HG03439 (cell line): ENCODE measurements at regions not wholly inside any gene's neighbourhood (a gene's known extent, or its start where the extent isn't known, plus 50 kb on each side); places are given as distances from the start of the nearest gene placed in this dataset.
"Not testable (repeated sequence)": the region's sequence is repeated elsewhere in the genome, so short reads cannot be mapped to it uniquely, and the experiment has no call there.

Source experiments
- ATAC-seq: cut with Tn5 transposase; IDR thresholded peaks from one replicate; pipeline ENCODE4 v1.9.1; 2021; ENCODE audit warnings: mild to moderate bottlenecking, moderate library complexity; ENCODE audit not compliant: unreplicated experiment

DNA sequence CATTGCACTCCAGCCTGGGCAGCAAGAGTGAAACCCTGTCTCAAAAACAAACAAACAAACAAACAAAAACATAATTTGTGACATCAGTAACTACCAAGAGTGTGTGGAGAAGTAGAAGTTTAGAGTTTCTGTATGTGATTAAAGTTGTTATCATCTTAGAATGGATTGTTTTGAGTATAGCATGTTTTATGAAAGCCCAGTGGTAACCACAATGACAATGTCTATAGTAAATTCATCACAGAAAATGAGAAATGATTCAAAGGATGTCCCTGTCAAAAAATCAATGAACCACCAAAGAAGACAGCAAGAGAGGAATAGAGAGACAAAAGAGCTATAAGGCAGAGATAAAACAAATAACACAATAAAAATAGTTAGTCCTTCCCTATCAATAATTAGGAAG is 1299.2 kb downstream of the CNTNAP5 start:
- ATAC-seq = no peak

DNA sequence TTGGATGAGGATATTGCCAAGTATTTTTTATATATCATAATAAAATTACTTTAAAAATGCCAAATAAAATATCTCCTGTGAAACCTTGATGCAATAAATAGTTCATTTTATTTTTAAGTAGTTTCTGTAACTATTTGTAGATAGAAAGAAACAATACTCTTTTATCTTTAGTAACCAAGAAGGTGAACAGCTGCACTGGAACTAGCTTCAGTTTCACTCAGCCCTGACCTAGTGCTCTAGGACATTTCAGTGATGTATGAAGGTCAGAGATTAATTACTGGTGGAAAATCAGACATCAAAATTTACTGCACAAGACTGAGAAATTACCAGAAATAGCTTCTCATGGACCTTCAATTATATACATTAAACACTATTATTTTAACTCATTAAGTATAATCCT is 1305.0 kb downstream of the CNTNAP5 start:
- ATAC-seq = peak; percentile 80

DNA sequence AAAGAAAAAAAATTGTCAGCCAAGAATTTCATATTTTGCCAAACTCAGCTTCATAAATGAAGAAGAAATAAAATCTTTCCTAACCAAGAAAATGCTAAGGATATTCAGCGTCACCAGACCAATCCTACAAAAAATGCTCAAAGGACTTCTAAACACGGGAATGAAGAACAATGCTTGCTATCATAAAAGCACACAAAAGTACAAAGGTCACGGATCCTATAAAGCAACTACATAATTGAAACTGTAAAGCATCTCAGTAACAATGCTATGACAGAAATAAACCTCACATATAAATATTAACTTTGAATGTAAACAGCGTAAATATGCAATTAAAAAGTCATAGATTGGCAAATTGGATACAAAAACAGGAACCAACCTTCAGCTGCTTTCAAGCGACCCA is 1314.6 kb upstream of the GYPC start:
- ATAC-seq = no peak

DNA sequence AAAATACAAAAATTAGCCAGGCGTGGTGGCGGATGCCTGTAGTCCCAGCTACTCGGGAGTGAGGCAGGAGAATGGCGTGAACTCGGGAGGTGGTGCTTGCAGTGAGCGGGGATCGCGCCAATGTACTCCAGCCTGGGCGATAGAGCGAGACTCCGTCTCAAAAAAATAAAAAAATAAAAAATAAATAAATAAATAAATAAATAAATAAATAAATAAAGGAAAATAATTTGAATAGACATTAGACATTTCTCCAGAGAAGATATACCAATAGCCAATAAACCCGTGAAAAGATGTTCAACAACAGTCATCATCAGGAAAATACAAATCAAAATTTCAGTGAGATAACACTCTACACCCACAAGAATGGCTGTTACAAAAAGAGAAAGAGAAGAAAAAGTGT is 1302.4 kb upstream of the GYPC start:
- not testable (repeated sequence) for ATAC-seq

DNA sequence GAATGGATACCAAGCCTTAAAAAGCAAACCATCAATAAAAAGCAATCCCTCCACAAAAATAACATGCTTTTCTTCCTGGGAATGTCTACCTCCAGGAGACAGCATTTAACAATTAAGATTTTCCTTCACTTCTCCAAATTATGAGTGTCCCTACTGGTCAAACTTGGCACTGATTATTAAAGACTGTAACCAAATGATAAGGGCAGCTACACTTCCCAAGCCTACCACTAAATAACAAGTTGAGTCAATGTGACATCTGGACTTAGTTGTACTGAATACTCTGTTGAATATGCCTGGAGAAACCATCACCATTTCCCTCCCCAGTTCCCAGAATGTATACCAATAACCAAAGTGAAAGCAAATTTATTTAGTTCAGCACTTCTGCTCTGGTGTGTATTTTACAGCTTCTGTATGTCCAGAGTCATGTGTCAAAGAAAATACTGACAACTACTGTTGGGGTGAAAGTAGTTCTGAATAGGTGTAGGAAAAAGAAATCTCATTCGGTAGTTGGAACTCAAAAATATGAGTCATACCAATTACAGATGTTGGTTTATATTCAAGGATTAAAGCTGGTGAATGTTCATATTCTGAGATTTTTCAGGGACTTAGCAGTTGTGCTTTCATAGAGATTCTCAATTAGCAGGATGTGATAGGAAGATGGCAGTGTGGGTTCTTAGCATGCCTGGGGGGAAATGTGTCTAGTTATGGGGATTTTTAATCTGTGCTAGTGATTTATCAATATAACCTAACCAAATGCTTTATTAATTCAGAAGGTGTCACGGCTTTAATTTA is 1291.6 kb upstream of the GYPC start:
- no peak for ATAC-seq

DNA sequence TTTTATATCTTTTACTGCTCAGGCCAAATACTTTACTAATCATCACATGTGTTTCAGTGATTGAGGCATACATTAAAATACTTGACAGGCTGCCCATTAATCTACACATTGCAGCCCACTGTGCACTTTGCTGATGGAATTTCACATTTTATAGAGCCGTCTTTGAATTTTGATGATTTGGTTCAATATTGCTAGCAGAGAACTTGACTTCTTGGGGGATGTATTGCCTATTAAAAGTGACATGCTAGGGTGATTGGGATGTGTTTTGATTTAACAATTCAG is 1291.0 kb upstream of the GYPC start:
- ATAC-seq = no peak

DNA sequence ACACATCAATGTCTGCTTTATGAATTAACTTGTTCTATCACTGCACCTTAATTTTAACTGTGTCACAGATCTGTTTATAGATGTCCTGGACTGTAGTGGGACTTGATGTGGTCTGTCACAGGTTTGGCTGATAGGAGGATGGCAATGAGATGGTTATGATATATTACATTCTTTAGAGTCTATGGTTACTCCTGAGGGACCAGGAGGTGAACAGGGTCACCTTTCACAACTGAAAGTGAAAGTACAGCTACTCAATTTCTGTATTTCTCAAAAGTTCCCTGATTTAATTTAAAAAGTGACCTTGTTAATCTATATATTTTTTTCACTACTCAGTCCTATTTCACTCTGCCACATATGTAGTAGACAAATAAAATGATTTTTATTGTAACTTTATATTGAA is 1284.1 kb upstream of the GYPC start:
- ATAC-seq = no peak

DNA sequence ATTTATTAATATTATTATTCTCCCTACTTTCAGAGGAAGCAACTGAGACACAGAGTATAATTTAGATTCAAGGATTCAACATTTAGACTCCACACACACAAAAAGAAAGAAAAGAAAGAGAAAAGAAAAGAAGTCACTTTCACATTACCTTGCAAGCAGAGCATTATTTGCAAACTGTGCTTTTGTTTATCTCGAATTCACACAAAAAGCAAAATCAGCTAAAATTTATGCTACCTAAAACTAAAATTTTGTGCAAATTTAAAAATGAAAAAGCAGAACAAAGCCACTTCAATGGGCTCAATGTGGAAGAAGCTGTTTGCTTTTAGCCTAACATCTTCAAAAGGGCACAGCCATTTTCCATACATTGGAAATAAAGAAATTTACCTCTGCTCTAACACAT is 1282.7 kb upstream of the GYPC start:
- no peak for ATAC-seq

DNA sequence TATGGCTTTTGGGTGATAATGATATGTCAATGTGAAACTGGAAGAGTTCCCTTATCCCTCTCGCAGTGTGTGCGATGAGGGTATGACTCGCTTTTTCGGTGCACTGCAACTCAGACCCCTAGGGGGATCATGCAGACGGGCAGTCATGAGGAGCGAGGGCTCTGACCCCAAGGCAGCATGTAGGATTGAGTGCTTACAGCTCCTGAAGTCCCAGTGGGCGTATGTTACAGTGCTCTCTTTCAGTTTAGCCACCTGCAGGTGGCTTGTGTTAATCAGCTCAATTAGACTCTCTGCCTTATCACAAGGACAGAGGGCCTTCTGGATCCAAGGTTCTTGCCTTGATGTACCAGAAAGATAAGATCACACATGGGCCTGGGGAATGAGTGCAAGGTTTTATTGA is 1269.9 kb upstream of the GYPC start:
- no peak for ATAC-seq

DNA sequence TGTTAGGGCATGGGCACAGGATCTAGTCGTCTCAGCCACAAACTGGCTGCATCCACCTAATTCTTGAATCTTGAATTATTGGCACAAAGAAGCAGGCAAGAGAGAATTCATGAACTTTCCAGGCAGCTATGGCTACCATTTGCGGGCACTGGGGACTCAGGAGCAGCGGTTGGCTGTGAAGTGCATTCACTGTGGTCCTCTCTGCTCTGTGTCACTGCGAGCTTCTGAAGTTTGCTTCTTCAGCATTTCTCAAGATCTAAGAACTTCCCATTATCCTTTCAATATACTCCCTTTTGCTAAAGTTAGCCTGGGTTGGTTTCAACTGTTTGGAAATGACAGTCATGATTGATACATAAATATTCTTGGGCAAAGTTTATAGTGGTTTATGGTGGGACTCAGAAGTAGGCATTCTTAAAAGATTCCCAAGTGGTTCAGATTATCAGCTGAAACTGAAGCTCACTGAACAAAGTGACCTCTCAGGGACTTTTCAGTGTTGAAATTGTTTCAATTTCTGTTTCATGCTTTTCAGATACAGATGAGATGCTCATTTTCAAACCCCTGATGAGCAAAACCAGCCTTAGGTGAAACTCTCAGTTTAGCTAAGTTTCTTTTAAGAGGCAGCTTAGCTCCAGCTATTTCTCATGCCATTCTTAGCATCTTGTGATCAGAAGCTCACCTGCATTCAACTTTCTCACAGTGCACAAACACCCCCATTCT is 1258.3 kb upstream of the GYPC start:
- peak; percentile 87 for ATAC-seq

DNA sequence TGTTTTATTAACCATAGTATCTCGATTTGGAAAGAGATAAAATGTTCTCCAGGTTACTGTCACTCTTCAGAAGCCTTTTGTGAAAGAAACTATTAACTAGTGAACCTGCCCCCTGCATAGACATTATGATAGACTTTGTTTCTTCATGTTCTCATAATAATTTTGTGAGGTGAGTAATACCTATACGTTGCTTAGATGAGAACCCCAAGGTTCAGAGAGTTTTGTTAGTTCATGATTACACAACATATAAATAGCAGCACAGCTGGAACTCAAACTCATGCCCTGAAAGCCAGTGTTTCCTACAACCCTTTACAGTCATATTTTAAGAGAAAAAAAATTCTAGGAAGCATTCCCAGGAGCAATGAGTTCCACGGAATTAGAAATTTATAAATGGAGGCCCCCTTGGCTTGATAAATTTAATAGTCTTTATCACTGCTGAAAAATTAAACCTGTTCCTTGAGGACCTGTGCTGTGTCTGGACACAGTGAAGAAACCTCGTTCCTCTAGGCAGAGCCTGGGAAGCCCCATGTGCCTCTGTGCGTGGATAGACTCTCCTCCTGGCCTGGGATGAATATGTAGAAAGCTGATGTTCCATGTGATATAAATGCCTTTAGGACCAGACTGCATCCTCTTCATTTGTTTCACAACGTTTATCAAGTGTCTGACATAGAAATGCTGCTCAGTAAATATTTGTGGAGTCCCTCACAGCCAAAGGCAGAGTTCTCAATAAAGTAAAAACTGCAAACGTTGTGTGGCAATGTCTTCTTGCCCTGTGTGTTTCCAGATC is 1257.0 kb upstream of the GYPC start:
- ATAC-seq = peak; percentile 42

DNA sequence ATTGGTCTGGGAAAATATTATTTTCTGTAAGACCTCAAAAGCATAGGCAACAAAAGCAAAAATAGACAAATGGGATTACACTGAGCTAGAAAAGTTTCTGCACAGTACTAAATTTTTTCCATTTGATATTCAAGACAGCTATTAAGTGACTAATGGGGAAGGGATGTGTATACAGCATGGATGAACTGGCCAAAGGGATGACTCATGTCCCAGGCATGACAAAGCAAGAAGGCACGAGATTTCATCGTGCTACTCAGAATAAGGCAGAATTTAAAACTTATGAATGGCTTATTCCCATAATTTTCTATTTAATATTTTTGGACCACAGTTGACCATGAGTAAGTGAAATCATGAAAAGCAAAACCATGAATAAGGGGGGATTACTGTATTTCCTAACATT is 1250.1 kb upstream of the GYPC start:
- no peak for ATAC-seq

DNA sequence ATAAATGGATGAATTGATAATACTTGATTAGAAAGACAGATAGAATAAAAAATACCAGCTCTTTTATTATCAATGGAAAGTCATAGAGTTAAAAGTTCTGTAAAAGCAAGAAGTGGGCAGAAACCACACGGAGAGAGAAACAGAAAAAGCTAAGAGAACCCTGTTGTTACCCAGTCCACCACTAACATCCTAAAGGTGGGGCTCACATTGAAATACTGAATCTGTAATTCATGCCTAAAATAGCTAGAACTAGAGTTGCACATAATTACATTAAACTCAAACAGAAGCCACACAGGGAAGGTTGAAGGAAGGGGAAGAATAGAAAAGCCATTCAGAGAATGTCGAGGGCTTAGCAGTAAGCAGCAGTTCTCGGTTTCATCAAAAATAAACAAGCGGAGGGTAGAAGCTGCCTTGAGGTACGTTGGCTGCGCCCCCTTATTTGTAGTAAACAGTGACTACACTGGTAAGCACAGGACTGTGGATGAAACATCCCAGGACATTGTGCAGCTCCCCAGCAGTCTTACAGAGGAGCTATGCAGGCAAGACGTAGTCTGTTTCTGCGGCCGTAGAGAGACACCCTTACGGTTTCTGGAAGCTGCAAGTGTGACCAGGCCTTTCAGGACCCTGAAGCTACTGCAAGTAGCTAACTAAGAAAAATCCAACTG is 1247.0 kb upstream of the GYPC start:
- ATAC-seq = no peak

DNA sequence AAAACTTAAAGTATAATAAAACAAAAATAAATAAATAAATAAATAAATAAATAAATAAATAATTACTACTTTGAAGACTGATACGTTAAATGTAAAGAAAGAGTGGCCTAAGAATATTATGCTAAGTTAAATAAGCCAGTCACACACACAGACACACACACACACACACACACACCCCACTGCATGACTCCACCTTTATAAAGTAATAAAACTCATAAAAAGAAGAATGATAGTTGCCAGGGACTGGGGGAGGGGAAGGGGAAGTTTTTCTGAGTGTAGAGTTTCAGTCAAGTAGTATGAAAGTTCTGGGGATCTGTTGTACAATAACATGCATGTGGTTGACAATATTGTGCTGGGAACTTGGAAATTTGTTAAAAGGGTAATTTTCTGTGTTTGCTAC is 1237.5 kb upstream of the GYPC start:
- ATAC-seq = no peak

DNA sequence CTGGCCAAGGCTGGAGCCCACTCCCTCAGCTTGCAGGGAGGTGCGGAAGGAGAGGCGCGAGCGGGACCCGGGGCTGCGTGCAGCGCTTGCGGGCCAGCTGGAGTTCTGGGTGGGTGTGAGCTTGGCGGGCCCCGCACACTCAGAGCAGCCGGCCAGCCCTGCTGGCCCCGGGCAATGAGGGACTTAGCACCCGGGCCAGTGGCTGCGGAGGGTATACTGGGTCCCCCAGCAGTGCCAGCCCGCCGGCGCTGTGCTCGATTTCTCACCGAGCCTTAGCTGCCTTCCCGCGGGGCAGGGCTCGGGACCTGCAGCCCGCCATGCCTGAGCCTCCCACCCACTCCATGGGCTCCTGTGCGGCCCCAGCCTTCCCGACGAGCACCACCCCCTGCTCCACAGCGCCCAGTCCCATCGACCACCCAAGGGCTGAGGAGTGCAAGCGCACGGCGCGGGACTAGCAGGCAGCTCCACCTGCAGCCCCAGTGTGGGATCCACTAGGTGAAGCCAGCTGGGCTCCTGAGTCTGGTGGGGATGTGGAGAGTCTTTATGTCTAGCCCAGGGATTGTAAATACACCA is 1233.7 kb upstream of the GYPC start:
- not testable (repeated sequence) for ATAC-seq

DNA sequence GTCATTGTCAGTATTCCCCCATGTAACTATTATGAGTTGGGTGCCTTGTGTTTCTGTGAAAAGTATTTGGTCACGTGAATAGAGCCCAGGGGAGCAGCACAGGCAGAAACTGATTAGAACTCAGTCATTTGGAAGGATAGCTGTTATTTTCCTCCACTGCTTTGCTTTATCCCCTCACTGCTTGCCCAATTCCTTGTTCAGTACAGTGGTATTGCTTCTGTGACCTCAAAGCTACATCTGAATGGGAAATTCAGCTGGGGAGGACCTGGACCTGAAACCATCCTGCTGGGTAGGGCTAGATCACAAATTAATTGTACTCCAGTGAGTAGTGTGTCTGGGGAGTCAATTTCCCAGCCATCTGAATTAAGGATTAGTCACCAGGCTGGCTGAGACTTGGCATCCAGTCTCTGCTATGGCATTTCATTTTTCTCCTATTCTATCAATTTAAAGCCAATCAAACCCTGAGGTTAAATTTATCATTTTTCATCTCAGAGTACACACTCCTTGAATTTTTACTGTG is 1231.6 kb upstream of the GYPC start:
- no peak for ATAC-seq

DNA sequence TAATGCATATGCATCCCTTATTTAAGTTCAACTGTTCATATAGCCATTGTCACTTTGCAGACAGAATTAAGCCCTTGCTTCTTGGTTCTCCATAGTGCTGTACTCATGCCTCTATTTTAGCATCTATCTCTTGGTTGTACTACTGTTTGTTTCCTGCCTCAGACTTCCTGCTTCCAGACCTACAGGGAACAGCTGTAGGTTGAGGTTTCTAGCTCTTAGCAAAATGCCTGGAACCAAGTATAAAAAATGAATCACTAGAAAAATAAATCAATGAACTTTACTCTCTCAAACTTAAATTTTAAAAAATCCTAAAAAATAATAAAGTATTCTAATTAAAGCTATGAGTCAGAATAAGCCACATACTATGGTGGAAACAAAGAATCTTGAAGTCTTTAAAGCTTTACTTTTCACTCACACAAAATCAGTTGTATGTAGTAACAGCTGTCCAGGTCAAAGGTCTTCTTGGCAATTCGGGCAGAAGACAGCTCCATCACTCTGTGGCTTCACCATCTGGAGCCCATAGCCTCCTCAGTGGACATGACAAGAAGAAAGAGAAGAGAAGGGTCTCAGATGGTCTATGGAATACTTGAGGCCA is 1228.1 kb upstream of the GYPC start:
- ATAC-seq = no peak

DNA sequence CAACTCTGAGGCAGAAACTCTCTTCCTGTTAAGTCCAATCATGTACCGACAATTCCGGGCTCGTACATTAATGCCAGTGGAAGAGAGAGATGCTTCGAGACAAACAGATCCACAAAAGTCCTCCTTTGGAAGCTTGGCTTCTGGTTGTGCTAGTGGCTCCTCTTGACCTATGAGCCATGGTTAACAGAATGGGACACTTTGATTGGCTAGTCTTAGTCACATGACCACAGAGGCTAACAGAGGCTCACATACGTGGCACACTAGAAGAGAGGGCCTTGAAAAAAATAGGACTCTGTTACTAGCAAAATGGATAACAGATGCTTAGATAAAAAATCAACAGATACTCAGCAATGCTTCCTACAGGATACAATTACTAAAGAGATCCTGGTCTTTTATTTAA is 1211.9 kb upstream of the GYPC start:
- no peak for ATAC-seq

DNA sequence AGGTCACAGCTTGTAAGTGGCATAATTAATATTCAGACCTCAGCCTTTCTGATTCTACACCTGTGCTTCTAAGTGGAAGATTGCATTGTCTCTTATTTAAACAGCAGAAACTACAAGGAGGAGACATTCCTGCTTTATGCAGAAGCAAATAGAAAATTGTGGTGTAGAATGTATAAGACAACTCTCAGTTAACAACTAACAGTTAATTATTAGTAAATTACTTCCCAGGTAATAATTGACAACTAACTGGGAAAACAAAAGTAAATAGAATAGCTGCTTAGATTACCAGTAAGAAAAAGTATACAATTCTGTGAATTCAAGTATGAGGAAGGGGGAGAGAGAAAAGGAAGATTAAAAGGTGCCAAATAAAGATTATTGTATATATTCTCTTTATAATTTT is 1210.5 kb upstream of the GYPC start:
- no peak for ATAC-seq

DNA sequence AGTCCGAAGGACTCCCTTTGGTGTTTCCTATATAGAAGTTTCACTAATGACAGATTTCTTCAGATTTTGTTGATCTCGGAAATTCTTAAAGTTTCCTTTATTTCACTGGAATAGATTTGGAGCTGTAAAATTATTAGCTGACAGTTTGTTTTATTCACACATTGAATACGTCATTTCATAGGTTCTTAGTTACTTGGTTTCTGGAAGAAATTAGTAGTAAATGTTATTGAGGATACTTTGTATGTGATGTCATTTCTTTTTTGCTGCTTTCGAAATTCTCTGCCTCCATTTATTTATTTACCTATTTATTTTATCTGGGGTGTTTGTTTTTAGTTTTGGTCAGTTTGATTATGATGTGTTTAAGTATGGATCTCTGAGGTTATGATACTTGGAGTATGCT is 1205.9 kb upstream of the GYPC start:
- no peak for ATAC-seq

DNA sequence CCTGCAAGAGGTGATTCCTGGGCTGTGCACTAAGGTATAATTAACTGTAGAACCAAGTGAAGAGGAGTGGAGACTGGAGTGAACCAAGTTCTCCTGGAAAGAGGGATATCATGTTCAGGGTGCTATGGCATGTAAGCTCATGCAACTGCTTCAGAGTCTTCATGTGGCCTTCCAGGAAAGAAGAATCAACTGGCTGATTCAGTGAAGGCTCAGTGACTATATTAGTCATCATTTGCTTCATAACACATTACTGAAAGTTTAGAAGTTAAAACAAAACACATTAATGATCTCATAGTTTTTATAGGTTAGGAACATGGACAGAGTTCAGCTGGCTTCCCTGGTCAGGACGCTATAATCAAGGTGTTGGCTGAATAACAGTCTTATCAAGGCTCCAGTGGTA is 1200.8 kb upstream of the GYPC start:
- no peak for ATAC-seq
